ENCODE measurements at regions not wholly inside any gene's neighbourhood (a gene's known extent, or its start where the extent isn't known, plus 50 kb on each side); places are given as distances from the start of the nearest gene placed in this dataset.

DNA sequence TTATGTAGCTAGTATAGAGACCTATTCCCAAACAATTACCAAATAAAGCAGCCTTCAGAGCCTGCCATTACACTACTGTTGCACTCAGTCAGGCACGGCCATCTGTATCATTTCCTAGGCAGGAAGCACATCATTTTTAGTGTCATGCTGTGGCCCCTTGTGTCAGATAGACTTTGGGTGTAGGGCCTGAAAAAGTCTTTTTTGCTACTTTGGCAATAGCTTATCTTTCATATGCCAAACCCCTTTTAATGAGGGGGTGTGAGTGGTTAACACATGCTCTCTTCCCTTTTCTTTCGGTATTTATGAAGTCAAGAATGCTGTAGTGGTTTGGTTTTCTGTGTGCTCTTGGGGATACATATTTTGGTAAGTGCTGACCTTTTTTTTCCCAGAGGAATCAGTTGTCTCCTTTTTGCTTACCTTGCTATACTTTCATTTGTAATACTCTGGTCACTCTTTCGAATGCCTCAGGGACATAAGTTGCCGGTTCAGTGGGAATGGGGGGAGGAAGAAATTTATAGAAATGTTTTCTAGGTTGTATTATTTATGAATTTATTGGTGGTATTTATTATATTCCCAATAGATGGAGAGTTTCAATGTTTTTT, 209.8 kb downstream of the CSNK1G3 start:
- no peaks in the 10 kb centered on the region for H3K4me1 ChIP-seq (ENCODE audit: control insufficient read depth in 1 of 2, insufficient read depth in 2 of 2, low read length in 2 of 2)
- no peaks in the 10 kb centered on the region for H4K20me1 ChIP-seq (ENCODE audit: insufficient read depth, low read length)
- no CpG with 5 or more reads among the region's 4 CpGs for WGBS (ENCODE audit: insufficient coverage)
- no peaks in the 10 kb centered on the region for H3K36me3 ChIP-seq (replicated peaks in 1 of 2; ENCODE audit: control insufficient read depth in 1 of 2, insufficient read depth in 2 of 2, low read length in 2 of 2)
- no peaks in the 10 kb centered on the region for H3K27me3 ChIP-seq (ENCODE audit: control insufficient read depth in 2 of 2, insufficient read depth in 2 of 2, low read length in 2 of 2)
- no peak overlapping the region for H3K27ac ChIP-seq (ENCODE audit: low read depth in 1 of 2, low read length in 2 of 2)
- H3K9me3 ChIP-seq (replicated peaks in 1 of 2; ENCODE audit: control insufficient read depth in 1 of 2, insufficient read depth in 1 of 2, low read length in 2 of 2): peaks cover 14 to 16% of the 10 kb centered on the region in 2 donors
- H3K9me3 Mint-ChIP-seq: peaks cover 5 to 15% (median 10%) of the 10 kb centered on the region in 7 donors
- intact Hi-C loops (cut with micrococcal nuclease): no loop called here
- no peak overlapping the region for H3K9ac ChIP-seq (ENCODE audit: insufficient read depth, low read length, poor library complexity, severe bottlenecking)
- H3K4me1 Mint-ChIP-seq: no peaks in the 10 kb centered on the region
- TF ChIP-seq, protein P1, sequence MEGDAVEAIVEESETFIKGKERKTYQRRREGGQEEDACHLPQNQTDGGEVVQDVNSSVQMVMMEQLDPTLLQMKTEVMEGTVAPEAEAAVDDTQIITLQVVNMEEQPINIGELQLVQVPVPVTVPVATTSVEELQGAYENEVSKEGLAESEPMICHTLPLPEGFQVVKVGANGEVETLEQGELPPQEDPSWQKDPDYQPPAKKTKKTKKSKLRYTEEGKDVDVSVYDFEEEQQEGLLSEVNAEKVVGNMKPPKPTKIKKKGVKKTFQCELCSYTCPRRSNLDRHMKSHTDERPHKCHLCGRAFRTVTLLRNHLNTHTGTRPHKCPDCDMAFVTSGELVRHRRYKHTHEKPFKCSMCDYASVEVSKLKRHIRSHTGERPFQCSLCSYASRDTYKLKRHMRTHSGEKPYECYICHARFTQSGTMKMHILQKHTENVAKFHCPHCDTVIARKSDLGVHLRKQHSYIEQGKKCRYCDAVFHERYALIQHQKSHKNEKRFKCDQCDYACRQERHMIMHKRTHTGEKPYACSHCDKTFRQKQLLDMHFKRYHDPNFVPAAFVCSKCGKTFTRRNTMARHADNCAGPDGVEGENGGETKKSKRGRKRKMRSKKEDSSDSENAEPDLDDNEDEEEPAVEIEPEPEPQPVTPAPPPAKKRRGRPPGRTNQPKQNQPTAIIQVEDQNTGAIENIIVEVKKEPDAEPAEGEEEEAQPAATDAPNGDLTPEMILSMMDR (IDR thresholded peaks at IDR 0.05): no peak
- H3K4me3 ChIP-seq (replicated peaks in 1 of 3; ENCODE audit: low read depth in 2 of 3, low read length in 3 of 3): no peak overlapping the region
- H3K36me3 Mint-ChIP-seq: no peaks in the 10 kb centered on the region
- no peak overlapping the region for H3K27ac Mint-ChIP-seq
- H3K4me3 Mint-ChIP-seq: no peak overlapping the region
- no peak overlapping the region for H2AFZ ChIP-seq (ENCODE audit: insufficient read depth, low read depth, low read length, poor library complexity, severe bottlenecking)
- no peaks in the 10 kb centered on the region for H3K79me2 ChIP-seq (ENCODE audit: insufficient read depth, low read length)
- no peak for DNase-seq
- no peaks in the 10 kb centered on the region for H3K27me3 Mint-ChIP-seq (ENCODE audit: low read depth in 3 of 3)
- no peak overlapping the region for H3K4me2 ChIP-seq (replicated peaks; ENCODE audit: extremely low read depth, low read length, poor library complexity, severe bottlenecking)

DNA sequence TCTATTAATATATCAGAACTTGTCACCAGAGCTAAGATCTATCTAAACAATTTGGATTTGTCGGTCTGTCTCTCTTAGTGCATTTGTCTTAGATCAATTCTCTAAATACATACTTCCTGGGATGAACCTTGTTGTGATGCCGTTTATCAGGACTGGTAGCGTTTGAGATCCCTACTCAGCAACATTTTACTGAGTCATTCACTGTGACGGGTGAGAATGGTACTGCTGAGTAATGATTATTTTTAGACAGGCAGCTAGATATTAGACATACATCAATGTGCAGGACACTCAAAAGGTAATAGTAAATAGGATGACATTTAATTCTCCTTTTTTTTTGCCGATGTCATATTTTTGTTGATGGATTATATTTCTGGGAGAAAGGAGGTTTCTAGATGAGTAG, 209.0 kb downstream of the CSNK1G3 start:
- Histone ChIP-seq H3K4me1 (ENCODE audit: control insufficient read depth in 1 of 2, insufficient read depth in 2 of 2, low read length in 2 of 2) (no peaks in the 10 kb centered on the region), H3K27ac (ENCODE audit: low read depth in 1 of 2, low read length in 2 of 2) (no peak overlapping the region), H3K27me3 (ENCODE audit: control insufficient read depth in 2 of 2, insufficient read depth in 2 of 2, low read length in 2 of 2) (no peaks in the 10 kb centered on the region), H3K4me3 (replicated peaks in 1 of 3; ENCODE audit: low read depth in 2 of 3, low read length in 3 of 3) (no peak overlapping the region), H3K9me3 (replicated peaks in 1 of 2; ENCODE audit: control insufficient read depth in 1 of 2, insufficient read depth in 1 of 2, low read length in 2 of 2) (peaks cover 8 to 16% of the 10 kb centered on the region in 2 donors), H4K20me1 (ENCODE audit: insufficient read depth, low read length) (no peaks in the 10 kb centered on the region), H3K36me3 (replicated peaks in 1 of 2; ENCODE audit: control insufficient read depth in 1 of 2, insufficient read depth in 2 of 2, low read length in 2 of 2) (no peaks in the 10 kb centered on the region), H3K79me2 (ENCODE audit: insufficient read depth, low read length) (no peaks in the 10 kb centered on the region), H2AFZ (ENCODE audit: insufficient read depth, low read depth, low read length, poor library complexity, severe bottlenecking) (no peak overlapping the region), H3K4me2 (replicated peaks; ENCODE audit: extremely low read depth, low read length, poor library complexity, severe bottlenecking) (no peak overlapping the region), H3K9ac (ENCODE audit: insufficient read depth, low read length, poor library complexity, severe bottlenecking) (no peak overlapping the region)
- Mint-ChIP-seq H3K4me1 (no peaks in the 10 kb centered on the region), H3K4me3 (no peak overlapping the region), H3K36me3 (no peaks in the 10 kb centered on the region), H3K27ac (no peak overlapping the region), H3K27me3 (ENCODE audit: low read depth in 3 of 3) (no peaks in the 10 kb centered on the region), H3K9me3 (peaks cover under 1 to 14% (median 7%) of the 10 kb centered on the region in 7 donors)
- intact Hi-C loops (cut with micrococcal nuclease): no loop called here
- WGBS (ENCODE audit: insufficient coverage): no CpG with 5 or more reads among the region's 5 CpGs
- TF ChIP-seq, protein P1 (IDR thresholded peaks at IDR 0.05): no peak
- DNase-seq: no peak

Data from CD14-positive monocyte (primary cell).